ENCODE measurements at regions not wholly inside any gene's neighbourhood (a gene's known extent, or its start where the extent isn't known, plus 50 kb on each side); places are given as distances from the start of the nearest gene placed in this dataset.

- TF ChIP-seq CTCF (IDR thresholded peaks at IDR 0.05) (no peak), POLR2A (IDR thresholded peaks at IDR 0.05) (no peak), POLR2AphosphoS5 (IDR thresholded peaks at IDR 0.05) (no peak)
Measured at GRCh38 chr12:43226151-43226550, 325.9 kb downstream of the ADAMTS20 start.

All from prostate gland (tissue), 2 donors.